ENCODE measurements at regions not wholly inside any gene's neighbourhood (a gene's known extent, or its start where the extent isn't known, plus 50 kb on each side); places are given as distances from the start of the nearest gene placed in this dataset.

- TF ChIP-seq POLR2A (IDR thresholded peaks at IDR 0.05; ENCODE audit: low read depth, low read length) (no peak), POLR2AphosphoS5 (IDR thresholded peaks at IDR 0.05; ENCODE audit: low read depth, low read length) (no peak), TAF1 (IDR thresholded peaks at IDR 0.05; ENCODE audit: borderline replicate concordance, low read depth, low read length) (no peak)
- DNase-seq (ENCODE audit: insufficient read length) = no peak
- no peak for FAIRE-seq
Measured at GRCh38 chr1:55468142-55468795, 253.1 kb upstream of the USP24 start.

GRCh38 chr1:55466921-55467320 is 251.8 kb upstream of the USP24 start:
- no peak for DNase-seq (ENCODE audit: insufficient read length)
- FAIRE-seq = no peak
- TF ChIP-seq TAF1 (IDR thresholded peaks at IDR 0.05; ENCODE audit: borderline replicate concordance, low read depth, low read length) (no peak), POLR2AphosphoS5 (IDR thresholded peaks at IDR 0.05; ENCODE audit: low read depth, low read length) (no peak), POLR2A (IDR thresholded peaks at IDR 0.05; ENCODE audit: low read depth, low read length) (no peak)

- no peak for TF ChIP-seq TAF1 (IDR thresholded peaks at IDR 0.05; ENCODE audit: borderline replicate concordance, low read depth, low read length)
- no peak for TF ChIP-seq POLR2A (IDR thresholded peaks at IDR 0.05; ENCODE audit: low read depth, low read length)
- TF ChIP-seq POLR2AphosphoS5 (IDR thresholded peaks at IDR 0.05; ENCODE audit: low read depth, low read length) = no peak
- FAIRE-seq = no peak
- DNase-seq (ENCODE audit: insufficient read length) = no peak
Measured at GRCh38 chr1:55466373-55466772, 251.2 kb upstream of the USP24 start.

- FAIRE-seq = no peak
- TF ChIP-seq POLR2A (IDR thresholded peaks at IDR 0.05; ENCODE audit: low read depth, low read length) (no peak), POLR2AphosphoS5 (IDR thresholded peaks at IDR 0.05; ENCODE audit: low read depth, low read length) (no peak), TAF1 (IDR thresholded peaks at IDR 0.05; ENCODE audit: borderline replicate concordance, low read depth, low read length) (no peak)
- no peak for DNase-seq (ENCODE audit: insufficient read length)
Measured at GRCh38 chr1:55464550-55464949, 249.4 kb upstream of the USP24 start.

- TF ChIP-seq POLR2A (IDR thresholded peaks at IDR 0.05; ENCODE audit: low read depth, low read length) (no peak), TAF1 (IDR thresholded peaks at IDR 0.05; ENCODE audit: borderline replicate concordance, low read depth, low read length) (no peak), POLR2AphosphoS5 (IDR thresholded peaks at IDR 0.05; ENCODE audit: low read depth, low read length) (no peak)
- DNase-seq (ENCODE audit: insufficient read length) (no peak), FAIRE-seq (no peak)
Measured at GRCh38 chr1:55463814-55464475, 248.8 kb upstream of the USP24 start.

GRCh38 chr1:55457874-55458273 is 242.7 kb upstream of the USP24 start:
- DNase-seq (ENCODE audit: insufficient read length) (no peak), FAIRE-seq (no peak)
- no peak for TF ChIP-seq TAF1 (IDR thresholded peaks at IDR 0.05; ENCODE audit: borderline replicate concordance, low read depth, low read length)
- no peak for TF ChIP-seq POLR2A (IDR thresholded peaks at IDR 0.05; ENCODE audit: low read depth, low read length)
- no peak for TF ChIP-seq POLR2AphosphoS5 (IDR thresholded peaks at IDR 0.05; ENCODE audit: low read depth, low read length)

GRCh38 chr1:55456971-55457370 is 241.8 kb upstream of the USP24 start:
- FAIRE-seq (no peak), DNase-seq (ENCODE audit: insufficient read length) (no peak)
- TF ChIP-seq TAF1 (IDR thresholded peaks at IDR 0.05; ENCODE audit: borderline replicate concordance, low read depth, low read length) = no peak
- TF ChIP-seq POLR2AphosphoS5 (IDR thresholded peaks at IDR 0.05; ENCODE audit: low read depth, low read length) = no peak
- no peak for TF ChIP-seq POLR2A (IDR thresholded peaks at IDR 0.05; ENCODE audit: low read depth, low read length)

- DNase-seq (ENCODE audit: insufficient read length) (no peak), FAIRE-seq (no peak)
- no peak for TF ChIP-seq TAF1 (IDR thresholded peaks at IDR 0.05; ENCODE audit: borderline replicate concordance, low read depth, low read length)
- TF ChIP-seq POLR2AphosphoS5 (IDR thresholded peaks at IDR 0.05; ENCODE audit: low read depth, low read length) = no peak
- no peak for TF ChIP-seq POLR2A (IDR thresholded peaks at IDR 0.05; ENCODE audit: low read depth, low read length)
Measured at GRCh38 chr1:55448261-55448660, 233.1 kb upstream of the USP24 start.

GRCh38 chr1:55447488-55447887 is 232.3 kb upstream of the USP24 start:
- DNase-seq (ENCODE audit: insufficient read length) = no peak
- TF ChIP-seq POLR2A (IDR thresholded peaks at IDR 0.05; ENCODE audit: low read depth, low read length) = no peak
- no peak for TF ChIP-seq TAF1 (IDR thresholded peaks at IDR 0.05; ENCODE audit: borderline replicate concordance, low read depth, low read length)
- no peak for TF ChIP-seq POLR2AphosphoS5 (IDR thresholded peaks at IDR 0.05; ENCODE audit: low read depth, low read length)
- FAIRE-seq = no peak

GRCh38 chr1:55446351-55446750 is 231.2 kb upstream of the USP24 start:
- no peak for DNase-seq (ENCODE audit: insufficient read length)
- TF ChIP-seq TAF1 (IDR thresholded peaks at IDR 0.05; ENCODE audit: borderline replicate concordance, low read depth, low read length) (no peak), POLR2AphosphoS5 (IDR thresholded peaks at IDR 0.05; ENCODE audit: low read depth, low read length) (no peak), POLR2A (IDR thresholded peaks at IDR 0.05; ENCODE audit: low read depth, low read length) (no peak)
- no peak for FAIRE-seq

GRCh38 chr1:55445416-55445815 is 230.3 kb upstream of the USP24 start:
- FAIRE-seq = no peak
- no peak for DNase-seq (ENCODE audit: insufficient read length)
- TF ChIP-seq POLR2A (IDR thresholded peaks at IDR 0.05; ENCODE audit: low read depth, low read length) = no peak

GRCh38 chr1:55444667-55445066 is 229.5 kb upstream of the USP24 start:
- no peak for FAIRE-seq
- no peak for TF ChIP-seq POLR2AphosphoS5 (IDR thresholded peaks at IDR 0.05; ENCODE audit: low read depth, low read length)
- no peak for TF ChIP-seq TAF1 (IDR thresholded peaks at IDR 0.05; ENCODE audit: borderline replicate concordance, low read depth, low read length)
- no peak for TF ChIP-seq POLR2A (IDR thresholded peaks at IDR 0.05; ENCODE audit: low read depth, low read length)
- DNase-seq (ENCODE audit: insufficient read length) = no peak
